H9 (cell line): ENCODE measurements at regions not wholly inside any gene's neighbourhood (a gene's known extent, or its start where the extent isn't known, plus 50 kb on each side); places are given as distances from the start of the nearest gene placed in this dataset.

ENCODE experiments used
- DNase-seq: peaks from one replicate; pipeline ENCODE4 v3.0.0-alpha.2; 2017
- H2AFZ ChIP-seq: one replicate; pipeline ENCODE4 v1.6.1; 2013; ENCODE audit warnings: mild to moderate bottlenecking, low read length, control low read depth, moderate library complexity
- H2AK5ac ChIP-seq: 2 replicates; pipeline ENCODE4 v1.6.1; 2013; ENCODE audit warnings: low read length, control low read depth, mixed read lengths; ENCODE audit not compliant: insufficient read length
- H2BK120ac ChIP-seq: one replicate; pipeline ENCODE4 v1.6.1; 2013; ENCODE audit warnings: low read depth, mild to moderate bottlenecking, low read length, control low read depth, inconsistent platforms; ENCODE audit not compliant: poor library complexity, severe bottlenecking
- H2BK12ac ChIP-seq: 2 replicates; pipeline ENCODE4 v1.6.1; 2013; ENCODE audit warnings: low read length, control low read depth, mixed read lengths, low read depth; ENCODE audit not compliant: insufficient read length
- H2BK15ac ChIP-seq: 2 replicates; pipeline ENCODE4 v1.6.1; 2013; ENCODE audit warnings: low read depth, low read length, control low read depth
- H2BK20ac ChIP-seq: one replicate; pipeline ENCODE4 v1.6.1; 2013; ENCODE audit warnings: low read depth, mild to moderate bottlenecking, low read length, control low read depth, inconsistent platforms; ENCODE audit not compliant: poor library complexity, severe bottlenecking
- H2BK5ac ChIP-seq: 2 replicates; pipeline ENCODE4 v1.6.1; 2013; ENCODE audit warnings: low read length, control low read depth, mixed read lengths; ENCODE audit not compliant: insufficient read length
- H3K14ac ChIP-seq: 2 replicates; pipeline ENCODE4 v1.6.1; 2013; ENCODE audit warnings: low read length, control low read depth; ENCODE audit not compliant: insufficient read depth
- H3K18ac ChIP-seq: 2 replicates; pipeline ENCODE4 v1.6.1; 2013; ENCODE audit warnings: low read depth, mild to moderate bottlenecking, mixed read lengths, low read length, control low read depth; ENCODE audit not compliant: insufficient read length
- H3K23ac ChIP-seq: 2 replicates; pipeline ENCODE4 v1.6.1; 2013; ENCODE audit warnings: low read length, control low read depth, mixed read lengths, low read depth; ENCODE audit not compliant: insufficient read length
- H3K23me2 ChIP-seq: 2 replicates; pipeline ENCODE4 v1.6.1; 2013; ENCODE audit warnings: low read depth, mild to moderate bottlenecking, mixed read lengths, low read length, control low read depth; ENCODE audit not compliant: insufficient read length, poor library complexity, severe bottlenecking
- H3K27ac ChIP-seq: 2 replicates; pipeline ENCODE4 v1.5.1; 2013; ENCODE audit warnings: low read length, control low read depth, mixed read lengths, low read depth; ENCODE audit not compliant: insufficient read length
- H3K27me3 ChIP-seq: 2 replicates; pipeline ENCODE4 v1.6.1; 2013; ENCODE audit warnings: low read length, control low read depth, inconsistent platforms; ENCODE audit not compliant: insufficient read depth
- H3K4ac ChIP-seq: 2 replicates; pipeline ENCODE4 v1.6.1; 2013; ENCODE audit warnings: low read depth, mild to moderate bottlenecking, control low read depth, inconsistent platforms, low read length, moderate library complexity
- H3K4me1 ChIP-seq: 2 replicates; pipeline ENCODE4 v1.6.1; 2013; ENCODE audit warnings: low read length, control low read depth, inconsistent platforms; ENCODE audit not compliant: insufficient read depth
- H3K4me2 ChIP-seq: 2 replicates; pipeline ENCODE4 v1.6.1; 2013; ENCODE audit warnings: low read length, control low read depth, mixed read lengths; ENCODE audit not compliant: insufficient read length, insufficient read depth
- H3K56ac ChIP-seq: 2 replicates; pipeline ENCODE4 v1.6.1; 2013; ENCODE audit warnings: low read depth, mild to moderate bottlenecking, mixed read lengths, low read length, control low read depth; ENCODE audit not compliant: insufficient read length
- H3K79me1 ChIP-seq: 2 replicates; pipeline ENCODE4 v1.6.1; 2013; ENCODE audit warnings: low read depth, mild to moderate bottlenecking, moderate library complexity, low read length, control low read depth, inconsistent platforms; ENCODE audit not compliant: insufficient read depth, poor library complexity, severe bottlenecking
- H3K79me2 ChIP-seq: 2 replicates; pipeline ENCODE4 v1.6.1; 2013; ENCODE audit warnings: low read length, control low read depth, inconsistent platforms; ENCODE audit not compliant: insufficient read depth
- H3K9ac ChIP-seq: 2 replicates; pipeline ENCODE4 v1.6.1; 2013; ENCODE audit warnings: low read length, control low read depth, mixed read lengths; ENCODE audit not compliant: insufficient read length; ENCODE audit errors: extremely low read depth
- H3K9me3 ChIP-seq: one replicate; pipeline ENCODE4 v1.6.1; 2013; ENCODE audit warnings: low read depth, low read length, inconsistent platforms; ENCODE audit not compliant: control insufficient read depth
- H3T11ph ChIP-seq: one replicate; pipeline ENCODE4 v1.6.1; 2013; ENCODE audit warnings: mild to moderate bottlenecking, low read length, control low read depth, inconsistent platforms
- H4K20me1 ChIP-seq: one replicate; pipeline ENCODE4 v1.6.1; 2013; ENCODE audit not compliant: control insufficient read depth, insufficient read length, insufficient read depth
- H4K5ac ChIP-seq: 2 replicates; pipeline ENCODE4 v1.6.1; 2013; ENCODE audit warnings: low read depth, mild to moderate bottlenecking, mixed read lengths, low read length, control low read depth; ENCODE audit not compliant: insufficient read length
- H4K8ac ChIP-seq: replicated peaks from 2 replicates; pipeline ENCODE4 v1.6.1; 2013; ENCODE audit warnings: low read length, control low read depth, mixed read lengths, low read depth; ENCODE audit not compliant: insufficient read length
- H4K91ac ChIP-seq: 2 replicates; pipeline ENCODE4 v1.6.1; 2013; ENCODE audit warnings: low read depth, mild to moderate bottlenecking, moderate library complexity, mixed read lengths, low read length, control low read depth; ENCODE audit not compliant: insufficient read length
- H3K27ac Mint-ChIP-seq, 3 experiments: 2 replicates in 2 of 3; 3 replicates in 1 of 3; pipeline ENCODE4 v1.8.0; 2020 to 2021; ENCODE audit warnings: mixed read lengths in 3 of 3, mild to moderate bottlenecking in 1 of 3, moderate library complexity in 1 of 3
- H3K27me3 Mint-ChIP-seq: 2 replicates; pipeline ENCODE4 v1.8.0; 2021; ENCODE audit warnings: low read depth, mild to moderate bottlenecking, moderate library complexity, mixed read lengths
- H3K36me3 Mint-ChIP-seq, 3 experiments: 2 replicates in 2 of 3; 3 replicates in 1 of 3; pipeline ENCODE4 v1.8.0; 2020 to 2021; ENCODE audit warnings: low read depth in 3 of 3, mixed read lengths in 3 of 3; ENCODE audit not compliant: insufficient read depth in 1 of 3
- H3K4me1 Mint-ChIP-seq, 2 experiments: 2 replicates each; pipeline ENCODE4 v1.8.0; 2020; ENCODE audit warnings: mixed read lengths in 2 of 2
- H3K4me3 Mint-ChIP-seq, 2 experiments: 2 replicates in 1 of 2; 3 replicates in 1 of 2; pipeline ENCODE4 v1.8.0; 2020 to 2021; ENCODE audit warnings: mild to moderate bottlenecking in 2 of 2, mixed read lengths in 2 of 2, moderate library complexity in 1 of 2
- H3K9me3 Mint-ChIP-seq, 2 experiments: 2 replicates in 1 of 2; 3 replicates in 1 of 2; pipeline ENCODE4 v1.8.0; 2020; ENCODE audit warnings: mild to moderate bottlenecking in 2 of 2, mixed read lengths in 2 of 2, moderate library complexity in 1 of 2
- WGBS: extraction: QIAGEN DNeasy Blood & Tissue Kit; methylation state at CpG from one replicate; pipeline ENCODE4 v1.1.7; 2013; ENCODE audit warnings: missing lambda C conversion rate, low lambda C conversion rate, mixed read lengths; ENCODE audit not compliant: insufficient read length; ENCODE audit errors: extremely low coverage; 5-methylcytosine and 5-hydroxymethylcytosine counted together
- TF ChIP-seq, protein P1 (sequence below): fragments of 200-600 bp; sonication (generic); conservative IDR thresholded peaks from 3 replicates; pipeline ENCODE4 v1.8.0; 2021; ENCODE audit warnings: antibody characterized with exemption, mild to moderate bottlenecking

DNA sequence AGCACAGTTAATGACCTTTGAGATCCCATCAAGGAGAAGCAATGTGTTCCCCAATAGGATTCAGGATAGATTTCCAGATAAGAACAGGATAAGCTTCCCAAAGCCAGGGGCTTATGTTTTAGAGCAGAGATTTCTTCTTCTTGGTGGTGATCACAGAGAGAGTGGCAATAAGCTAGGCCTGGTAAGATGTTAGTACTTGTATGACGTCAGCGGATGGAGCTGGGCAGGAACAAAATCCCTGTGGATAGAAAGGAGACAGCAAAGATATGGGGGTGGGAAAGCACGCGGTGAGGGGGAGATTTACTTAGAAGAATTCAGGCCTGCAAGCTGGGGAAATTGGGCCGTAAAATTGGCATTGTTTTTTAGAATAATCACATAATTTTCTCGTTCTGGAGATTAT lies 323.0 kb downstream of the MTX2 start:
- peaks cover 14% of the 10 kb centered on the region for H3K27me3 Mint-ChIP-seq

More for the DNA sequence above, 323.0 kb downstream of the MTX2 start:
- Histone ChIP-seq H2BK12ac (no peak overlapping the region), H3K9ac (no peak overlapping the region), H2AK5ac (no peak overlapping the region), H3K79me2 (no peaks in the 10 kb centered on the region), H3K23ac (no peak overlapping the region), H3T11ph (no peak overlapping the region), H3K4ac (no peak overlapping the region), H2BK20ac (no peak overlapping the region), H2AFZ (no peak overlapping the region), H3K23me2 (no peaks in the 10 kb centered on the region), H2BK120ac (no peak overlapping the region), H2BK5ac (no peak overlapping the region), H3K4me1 (no peaks in the 10 kb centered on the region), H3K27me3 (no peaks in the 10 kb centered on the region), H2BK15ac (no peak overlapping the region), H3K14ac (no peak overlapping the region), H4K91ac (no peak overlapping the region), H3K56ac (no peak overlapping the region), H3K4me2 (no peak overlapping the region), H4K5ac (no peak overlapping the region), H3K27ac (no peak overlapping the region), H4K20me1 (no peaks in the 10 kb centered on the region), H3K18ac (no peak overlapping the region), H4K8ac (no peak overlapping the region), H3K9me3 (no peaks in the 10 kb centered on the region), H3K79me1 (no peaks in the 10 kb centered on the region)
- no peak for DNase-seq
- TF ChIP-seq, protein P1, sequence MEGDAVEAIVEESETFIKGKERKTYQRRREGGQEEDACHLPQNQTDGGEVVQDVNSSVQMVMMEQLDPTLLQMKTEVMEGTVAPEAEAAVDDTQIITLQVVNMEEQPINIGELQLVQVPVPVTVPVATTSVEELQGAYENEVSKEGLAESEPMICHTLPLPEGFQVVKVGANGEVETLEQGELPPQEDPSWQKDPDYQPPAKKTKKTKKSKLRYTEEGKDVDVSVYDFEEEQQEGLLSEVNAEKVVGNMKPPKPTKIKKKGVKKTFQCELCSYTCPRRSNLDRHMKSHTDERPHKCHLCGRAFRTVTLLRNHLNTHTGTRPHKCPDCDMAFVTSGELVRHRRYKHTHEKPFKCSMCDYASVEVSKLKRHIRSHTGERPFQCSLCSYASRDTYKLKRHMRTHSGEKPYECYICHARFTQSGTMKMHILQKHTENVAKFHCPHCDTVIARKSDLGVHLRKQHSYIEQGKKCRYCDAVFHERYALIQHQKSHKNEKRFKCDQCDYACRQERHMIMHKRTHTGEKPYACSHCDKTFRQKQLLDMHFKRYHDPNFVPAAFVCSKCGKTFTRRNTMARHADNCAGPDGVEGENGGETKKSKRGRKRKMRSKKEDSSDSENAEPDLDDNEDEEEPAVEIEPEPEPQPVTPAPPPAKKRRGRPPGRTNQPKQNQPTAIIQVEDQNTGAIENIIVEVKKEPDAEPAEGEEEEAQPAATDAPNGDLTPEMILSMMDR, result no peak
- Mint-ChIP-seq H3K9me3 (no peaks in the 10 kb centered on the region; a peak in 1 of 5 replicates), H3K27ac (no peak overlapping the region), H3K4me3 (no peak overlapping the region), H3K36me3 (no peaks in the 10 kb centered on the region), H3K4me1 (peaks cover 0 to 3% of the 10 kb centered on the region in 2 experiments; a peak in 1 of 4 replicates)
- no CpG with 5 or more reads among the region's 6 CpGs for WGBS
